ENCODE measurements at regions not wholly inside any gene's neighbourhood (a gene's known extent, or its start where the extent isn't known, plus 50 kb on each side); places are given as distances from the start of the nearest gene placed in this dataset.

- no peak overlapping the region for H3T11ph ChIP-seq (ENCODE audit: low read length)
- no peak overlapping the region for H3K27ac Mint-ChIP-seq
- H3K36me3 Mint-ChIP-seq (ENCODE audit: insufficient read depth in 1 of 3, low read depth in 3 of 3) = no peaks in the 10 kb centered on the region
- no peak overlapping the region for H2AFZ ChIP-seq (ENCODE audit: low read length)
- H3K4me1 Mint-ChIP-seq = peaks cover 9 to 12% of the 10 kb centered on the region in 2 experiments; a peak in 3 of 4 replicates
- H3K79me1 ChIP-seq (ENCODE audit: insufficient read depth, low read depth, low read length, poor library complexity, severe bottlenecking) = no peaks in the 10 kb centered on the region
- H2AK5ac ChIP-seq (ENCODE audit: insufficient read length, low read length) = no peak overlapping the region
- H3K18ac ChIP-seq (ENCODE audit: insufficient read length, low read depth, low read length) = no peak overlapping the region
- H3K9ac ChIP-seq (ENCODE audit: extremely low read depth, insufficient read length, low read length) = no peak overlapping the region
- no peaks in the 10 kb centered on the region for H3K9me3 ChIP-seq (ENCODE audit: control insufficient read depth, low read depth, low read length)
- H3K27ac ChIP-seq (ENCODE audit: insufficient read length, low read depth, low read length) = no peak overlapping the region
- DNase-seq = no peak
- no CpG with 5 or more reads among the region's 4 CpGs for WGBS (ENCODE audit: extremely low coverage, insufficient read length, low lambda C conversion rate)
- H4K8ac ChIP-seq (replicated peaks; ENCODE audit: insufficient read length, low read depth, low read length) = no peak overlapping the region
- no peak overlapping the region for H3K14ac ChIP-seq (ENCODE audit: insufficient read depth, low read length)
- H3K23me2 ChIP-seq (ENCODE audit: insufficient read length, low read depth, low read length, poor library complexity, severe bottlenecking) = no peaks in the 10 kb centered on the region
- H3K56ac ChIP-seq (ENCODE audit: insufficient read length, low read depth, low read length) = no peak overlapping the region
- H3K23ac ChIP-seq (ENCODE audit: insufficient read length, low read depth, low read length) = no peak overlapping the region
- H2BK12ac ChIP-seq (ENCODE audit: insufficient read length, low read depth, low read length) = no peak overlapping the region
- no peaks in the 10 kb centered on the region for H3K9me3 Mint-ChIP-seq
- H3K79me2 ChIP-seq (ENCODE audit: insufficient read depth, low read length) = no peaks in the 10 kb centered on the region
- H3K4me2 ChIP-seq (ENCODE audit: insufficient read depth, insufficient read length, low read length) = no peak overlapping the region
- no peaks in the 10 kb centered on the region for H3K27me3 ChIP-seq (ENCODE audit: insufficient read depth, low read length)
- no peak overlapping the region for H2BK20ac ChIP-seq (ENCODE audit: low read depth, low read length, poor library complexity, severe bottlenecking)
- no peaks in the 10 kb centered on the region for H3K4me1 ChIP-seq (ENCODE audit: insufficient read depth, low read length)
- no peaks in the 10 kb centered on the region for H4K20me1 ChIP-seq (ENCODE audit: control insufficient read depth, insufficient read depth, insufficient read length)
- no peak overlapping the region for H4K5ac ChIP-seq (ENCODE audit: insufficient read length, low read depth, low read length)
- no peaks in the 10 kb centered on the region for H3K27me3 Mint-ChIP-seq (ENCODE audit: low read depth)
- H2BK15ac ChIP-seq (ENCODE audit: low read depth, low read length) = no peak overlapping the region
- no peak overlapping the region for H2BK5ac ChIP-seq (ENCODE audit: insufficient read length, low read length)
- no peak overlapping the region for H3K4ac ChIP-seq (ENCODE audit: low read depth, low read length)
- no peak overlapping the region for H4K91ac ChIP-seq (ENCODE audit: insufficient read length, low read depth, low read length)
- no peak overlapping the region for H3K4me3 Mint-ChIP-seq
- TF ChIP-seq CTCF (conservative IDR thresholded peaks at IDR 0.05) = no peak
- no peak overlapping the region for H2BK120ac ChIP-seq (ENCODE audit: low read depth, low read length, poor library complexity, severe bottlenecking)
Observed at GRCh38 chr9:107782789-107783188, 293.2 kb upstream of the KLF4 start.
